ENCODE measurements at regions not wholly inside any gene's neighbourhood (a gene's known extent, or its start where the extent isn't known, plus 50 kb on each side); places are given as distances from the start of the nearest gene placed in this dataset.

GRCh38 chr5:97801461-97801860, 618.4 kb upstream of the RIOK2 start:
- Histone ChIP-seq H3K27me3 (ENCODE audit: control insufficient read depth, insufficient read depth, low read length) (no peaks in the 10 kb centered on the region), H4K5ac (ENCODE audit: low read depth, low read length) (no peak overlapping the region), H3K27ac (ENCODE audit: insufficient read depth, low read length) (no peak overlapping the region), H2BK5ac (ENCODE audit: low read depth, low read length, poor library complexity, severe bottlenecking) (no peak overlapping the region), H3K23ac (ENCODE audit: low read depth, low read length) (no peak overlapping the region), H2BK15ac (ENCODE audit: low read depth, low read length) (no peak overlapping the region), H3K9me3 (ENCODE audit: control insufficient read depth, insufficient read depth, low read length) (peaks cover 7% of the 10 kb centered on the region; the same call in 1 of the 2 replicates), H3K9me1 (ENCODE audit: insufficient read depth, low read length) (no peaks in the 10 kb centered on the region), H3K4me2 (ENCODE audit: low read depth, low read length) (no peak overlapping the region), H3K56ac (ENCODE audit: extremely low read depth, insufficient read depth, low read length) (no peak overlapping the region), H3K79me1 (ENCODE audit: low read depth in 1 of 2, low read length in 2 of 2) (no peaks in the 10 kb centered on the region), H2AK9ac (replicated peaks; ENCODE audit: low read depth, low read length, poor library complexity) (no peak overlapping the region), H2AFZ (replicated peaks; ENCODE audit: low read length, poor library complexity) (no peak overlapping the region), H4K91ac (ENCODE audit: insufficient read depth, low read depth, low read length) (no peak overlapping the region), H3K18ac (ENCODE audit: low read depth, low read length) (no peak overlapping the region), H3K4me3 (ENCODE audit: insufficient read depth, low read depth, low read length) (no peak overlapping the region), H4K20me1 (ENCODE audit: insufficient read depth, low read length) (no peaks in the 10 kb centered on the region), H2BK20ac (ENCODE audit: low read depth, low read length) (no peak overlapping the region), H4K8ac (ENCODE audit: low read depth in 2 of 2, low read length in 2 of 2) (no peak overlapping the region), H3K9ac (ENCODE audit: low read depth, low read length) (no peak overlapping the region), H3K4me1 (ENCODE audit: control insufficient read depth, insufficient read depth, low read length) (no peaks in the 10 kb centered on the region), H3K36me3 (ENCODE audit: control insufficient read depth, insufficient read depth, low read length) (no peaks in the 10 kb centered on the region), H3K14ac (replicated peaks; ENCODE audit: low read depth, low read length) (no peak overlapping the region), H2AK5ac (ENCODE audit: low read depth, low read length) (no peak overlapping the region), H3K4ac (ENCODE audit: low read depth, low read length) (no peak overlapping the region), H2BK120ac (ENCODE audit: low read depth, low read length) (no peak overlapping the region)
- dilution Hi-C loops (cut with HindIII; ENCODE audit: low sequenced_read_pairs, unreplicated experiment), result no loop called here
- BruUV-seq (replicated peaks), result no TSS peak
- peak; percentile 29; the same call in 1 of the 2 replicates for ATAC-seq (ENCODE audit: low read depth)
- ChIA-PET CTCF (interaction anchor here (0.6 kb wide), 1 partner anchor 29 kb away, joined by 6 read pairs; no protein-coding TSS in a partner anchor), POLR2A (ENCODE audit: unreplicated experiment) (no interaction called here)
- DNase-seq, result no peak
- intact Hi-C loops (cut with micrococcal nuclease), result no loop called here
- TF ChIP-seq CHD1 (IDR thresholded peaks at IDR 0.05; ENCODE audit: low read depth, low read length) (no peak), CEBPB (IDR thresholded peaks at IDR 0.05; ENCODE audit: low read depth, low read length) (no peak), MXI1 (IDR thresholded peaks at IDR 0.05; ENCODE audit: borderline replicate concordance, low read depth, low read length) (no peak), NFE2L2 (IDR thresholded peaks at IDR 0.05; ENCODE audit: low read depth, low read length) (no peak), FOS (IDR thresholded peaks at IDR 0.05; ENCODE audit: low read depth, low read length) (no peak)
- in situ Hi-C loops (cut with MboI; ENCODE audit: low sequenced_read_pairs), result no loop called here
